PFSK-1 (cell line): ENCODE measurements at regions not wholly inside any gene's neighbourhood (a gene's known extent, or its start where the extent isn't known, plus 50 kb on each side); places are given as distances from the start of the nearest gene placed in this dataset.

ENCODE experiments used
- POLR2AphosphoS5 ChIP-seq: IDR thresholded peaks from 2 replicates; pipeline ENCODE4 v1.6.1; 2012; ENCODE audit warnings: low read depth, mild to moderate bottlenecking, control low read depth, low read length, moderate library complexity
- SIN3A ChIP-seq: IDR thresholded peaks from 2 replicates; pipeline ENCODE4 v1.6.1; 2012; ENCODE audit warnings: mild to moderate bottlenecking, low read length, moderate library complexity, borderline replicate concordance; ENCODE audit not compliant: insufficient read depth
- TAF1 ChIP-seq: IDR thresholded peaks from 2 replicates; pipeline ENCODE4 v1.6.1; 2012; ENCODE audit warnings: low read length, control low read depth, borderline replicate concordance; ENCODE audit not compliant: insufficient read depth
- TF ChIP-seq, protein P1 (sequence below), 2 experiments: IDR thresholded peaks; 2 replicates each; pipeline versions ENCODE4 v1.6.1 to v1.8.0; 2011 to 2012; ENCODE audit warnings: low read depth in 2 of 2, low read length in 2 of 2, control low read depth in 1 of 2, inconsistent platforms in 1 of 2, mild to moderate bottlenecking in 1 of 2, moderate library complexity in 1 of 2; ENCODE audit not compliant: insufficient read depth in 1 of 2

DNA sequence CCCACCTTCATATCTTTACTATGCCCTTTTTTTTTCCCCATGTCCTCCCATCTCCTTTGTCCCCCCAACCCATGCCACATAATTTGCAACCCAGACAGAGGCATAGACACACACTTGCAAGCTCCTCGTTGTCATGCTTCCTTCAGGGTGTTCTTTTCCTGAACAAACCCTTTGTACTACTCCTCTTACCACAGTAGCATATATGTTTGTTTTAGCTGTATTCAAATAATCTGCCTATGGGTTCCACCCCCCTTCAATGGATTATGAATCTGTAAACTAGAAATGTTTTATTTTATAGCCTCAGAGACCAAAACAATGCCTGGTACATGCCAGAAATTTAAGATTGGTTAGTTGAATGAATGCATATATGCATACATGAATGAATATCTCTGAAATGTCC, 307.1 kb upstream of the E2F7 start:
- TF ChIP-seq, protein P1, sequence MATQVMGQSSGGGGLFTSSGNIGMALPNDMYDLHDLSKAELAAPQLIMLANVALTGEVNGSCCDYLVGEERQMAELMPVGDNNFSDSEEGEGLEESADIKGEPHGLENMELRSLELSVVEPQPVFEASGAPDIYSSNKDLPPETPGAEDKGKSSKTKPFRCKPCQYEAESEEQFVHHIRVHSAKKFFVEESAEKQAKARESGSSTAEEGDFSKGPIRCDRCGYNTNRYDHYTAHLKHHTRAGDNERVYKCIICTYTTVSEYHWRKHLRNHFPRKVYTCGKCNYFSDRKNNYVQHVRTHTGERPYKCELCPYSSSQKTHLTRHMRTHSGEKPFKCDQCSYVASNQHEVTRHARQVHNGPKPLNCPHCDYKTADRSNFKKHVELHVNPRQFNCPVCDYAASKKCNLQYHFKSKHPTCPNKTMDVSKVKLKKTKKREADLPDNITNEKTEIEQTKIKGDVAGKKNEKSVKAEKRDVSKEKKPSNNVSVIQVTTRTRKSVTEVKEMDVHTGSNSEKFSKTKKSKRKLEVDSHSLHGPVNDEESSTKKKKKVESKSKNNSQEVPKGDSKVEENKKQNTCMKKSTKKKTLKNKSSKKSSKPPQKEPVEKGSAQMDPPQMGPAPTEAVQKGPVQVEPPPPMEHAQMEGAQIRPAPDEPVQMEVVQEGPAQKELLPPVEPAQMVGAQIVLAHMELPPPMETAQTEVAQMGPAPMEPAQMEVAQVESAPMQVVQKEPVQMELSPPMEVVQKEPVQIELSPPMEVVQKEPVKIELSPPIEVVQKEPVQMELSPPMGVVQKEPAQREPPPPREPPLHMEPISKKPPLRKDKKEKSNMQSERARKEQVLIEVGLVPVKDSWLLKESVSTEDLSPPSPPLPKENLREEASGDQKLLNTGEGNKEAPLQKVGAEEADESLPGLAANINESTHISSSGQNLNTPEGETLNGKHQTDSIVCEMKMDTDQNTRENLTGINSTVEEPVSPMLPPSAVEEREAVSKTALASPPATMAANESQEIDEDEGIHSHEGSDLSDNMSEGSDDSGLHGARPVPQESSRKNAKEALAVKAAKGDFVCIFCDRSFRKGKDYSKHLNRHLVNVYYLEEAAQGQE (IDR thresholded peaks at IDR 0.05; ENCODE audit: insufficient read depth in 1 of 2, low read depth in 2 of 2, low read length in 2 of 2), result no peak
- TF ChIP-seq TAF1 (no peak), SIN3A (no peak), POLR2AphosphoS5 (no peak)
